ENCODE measurements at regions not wholly inside any gene's neighbourhood (a gene's known extent, or its start where the extent isn't known, plus 50 kb on each side); places are given as distances from the start of the nearest gene placed in this dataset.

DNA sequence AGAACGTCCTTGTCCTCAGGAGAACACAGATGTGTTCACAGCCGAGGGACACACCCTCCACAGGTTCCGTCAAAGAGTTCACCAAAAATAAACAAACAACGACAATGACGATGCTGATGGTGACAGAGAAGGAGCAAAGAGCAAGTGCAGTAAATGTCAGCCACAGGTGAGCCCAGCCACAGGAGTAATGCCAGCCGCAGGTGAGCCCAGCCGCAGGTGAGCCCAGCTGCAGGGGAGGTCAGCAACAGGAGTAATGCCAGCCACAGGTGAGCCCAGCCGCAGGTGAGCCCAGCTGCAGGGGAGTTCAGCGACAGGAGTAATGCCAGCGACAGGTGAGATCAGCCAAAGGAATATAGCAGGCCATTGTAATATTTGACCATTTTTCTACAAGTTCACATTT lies 315.2 kb downstream of the FOXL1 start:
- DNase-seq: no peak

DNA sequence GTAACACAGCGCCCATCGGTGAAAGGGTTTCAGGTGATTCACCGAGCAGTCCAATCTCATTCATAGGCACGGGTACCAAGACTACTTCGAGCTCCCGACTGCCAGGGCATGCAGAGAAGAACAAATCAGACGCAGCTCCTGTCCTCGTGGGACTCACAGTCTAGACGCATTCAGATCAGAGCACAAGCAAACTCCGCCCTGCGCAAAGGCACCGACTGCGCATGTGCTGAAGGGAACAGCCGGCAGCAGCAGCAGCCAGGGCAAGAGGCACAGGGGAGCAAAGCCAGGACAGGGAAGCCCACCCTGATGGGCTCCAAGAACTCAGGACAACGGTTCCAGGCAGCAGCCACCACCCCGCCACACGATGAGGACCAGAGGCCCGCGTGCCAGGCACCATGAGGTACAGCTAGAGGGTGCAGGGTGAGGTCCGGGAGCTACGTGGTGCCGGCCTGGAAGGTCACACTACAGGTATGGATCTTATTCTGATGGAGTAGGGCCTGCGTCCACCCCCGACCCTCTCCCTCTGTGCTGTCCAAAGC lies 315.7 kb downstream of the FOXL1 start:
- no peak for DNase-seq

DNA sequence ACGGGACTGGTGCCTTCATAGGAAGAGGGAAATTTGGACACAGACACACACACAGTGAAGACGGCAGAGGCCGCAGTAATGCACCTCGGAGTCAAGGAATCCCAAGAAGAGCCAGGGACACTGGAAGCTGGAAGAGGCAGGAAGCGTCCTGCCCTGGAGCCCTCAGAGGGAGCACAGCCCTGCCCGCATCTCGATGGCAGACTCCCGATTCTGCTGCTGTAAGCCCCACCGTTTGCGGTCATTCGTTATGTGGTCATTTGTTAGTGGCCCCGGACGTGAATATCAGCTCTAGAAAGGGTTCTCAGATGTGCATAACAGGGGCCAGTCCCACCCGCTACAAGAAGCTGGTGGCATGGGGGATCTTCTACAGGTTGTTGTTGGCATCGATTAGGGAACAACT lies 316.6 kb downstream of the FOXL1 start:
- DNase-seq: no peak

DNA sequence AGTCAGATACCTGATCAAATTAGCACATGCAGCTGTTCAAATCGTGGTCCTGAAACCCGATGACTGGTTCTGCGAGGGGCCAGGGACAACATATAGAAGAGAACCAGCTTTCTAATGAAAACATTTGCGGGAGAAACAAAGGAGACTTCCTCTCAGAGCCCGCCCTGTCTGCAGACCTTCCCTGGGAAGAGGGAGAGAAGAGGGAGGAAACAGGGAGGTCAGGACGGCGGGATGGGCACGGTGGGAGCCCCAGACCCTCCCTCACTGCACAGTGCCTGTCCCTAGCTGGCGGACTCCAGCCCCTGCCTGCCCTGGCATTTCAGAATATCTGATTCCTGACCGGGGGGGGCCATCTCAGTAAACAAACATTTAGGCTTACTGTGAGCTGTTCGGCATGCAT lies 317.3 kb downstream of the FOXL1 start:
- no peak for DNase-seq

DNA sequence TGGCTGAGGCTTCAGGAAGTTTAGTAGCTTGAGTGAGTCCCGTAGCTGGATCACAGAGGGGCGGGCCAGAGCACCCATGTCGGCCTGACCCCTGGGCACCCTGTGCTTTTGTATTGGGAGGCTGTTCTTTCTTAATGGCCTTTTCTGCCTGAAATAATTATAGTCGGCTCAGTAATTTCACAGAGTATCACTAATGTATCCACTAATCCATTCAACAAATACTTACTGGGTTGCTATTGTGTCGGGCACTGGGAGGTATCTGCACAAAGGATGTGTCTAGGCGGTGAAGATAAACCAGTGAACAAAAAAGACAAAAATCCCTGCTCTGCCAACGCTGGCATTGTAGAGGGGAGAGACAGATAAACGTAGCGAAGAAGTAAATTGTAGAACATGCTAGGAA lies 318.6 kb downstream of the FOXL1 start:
- DNase-seq: no peak

DNA sequence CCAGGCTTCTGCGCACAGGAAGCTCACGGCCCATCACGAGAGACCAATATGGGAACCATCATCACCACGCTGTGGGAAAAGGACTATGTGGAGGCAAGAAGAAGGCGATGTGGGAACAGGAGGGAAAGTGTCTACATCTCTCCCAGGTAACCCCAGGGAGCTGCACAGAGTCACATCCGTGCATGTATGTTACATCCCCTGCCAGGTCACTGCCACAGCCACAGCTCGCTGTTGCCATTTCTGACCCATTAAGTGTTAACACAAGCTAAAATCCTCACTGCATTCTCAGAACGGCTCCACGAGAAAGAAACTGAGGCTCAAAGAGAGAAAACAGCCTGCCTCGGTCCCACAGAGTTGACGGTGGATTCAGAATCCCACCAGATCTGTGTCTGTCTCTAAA lies 319.1 kb downstream of the FOXL1 start:
- DNase-seq: no peak

DNA sequence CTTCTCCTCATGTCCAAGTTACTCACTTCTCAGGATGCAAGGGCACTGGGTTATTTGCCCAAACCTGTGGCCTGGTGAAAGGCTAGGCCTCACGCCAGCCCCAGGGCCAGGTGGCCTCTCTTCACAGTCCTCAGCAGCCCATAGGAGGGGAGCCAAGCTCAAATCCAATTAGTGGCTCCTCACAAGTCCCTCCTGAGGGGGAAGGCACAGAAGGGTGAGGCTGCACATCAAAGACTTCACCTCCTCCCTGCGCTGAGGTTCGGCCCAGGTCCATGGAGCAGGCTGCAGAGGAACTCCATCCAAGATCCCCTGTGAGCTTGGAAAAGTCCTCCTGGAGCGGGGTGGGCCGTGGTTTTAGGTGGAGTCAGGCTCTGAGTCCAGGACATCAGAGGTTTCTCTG lies 320.0 kb downstream of the FOXL1 start:
- DNase-seq: no peak

DNA sequence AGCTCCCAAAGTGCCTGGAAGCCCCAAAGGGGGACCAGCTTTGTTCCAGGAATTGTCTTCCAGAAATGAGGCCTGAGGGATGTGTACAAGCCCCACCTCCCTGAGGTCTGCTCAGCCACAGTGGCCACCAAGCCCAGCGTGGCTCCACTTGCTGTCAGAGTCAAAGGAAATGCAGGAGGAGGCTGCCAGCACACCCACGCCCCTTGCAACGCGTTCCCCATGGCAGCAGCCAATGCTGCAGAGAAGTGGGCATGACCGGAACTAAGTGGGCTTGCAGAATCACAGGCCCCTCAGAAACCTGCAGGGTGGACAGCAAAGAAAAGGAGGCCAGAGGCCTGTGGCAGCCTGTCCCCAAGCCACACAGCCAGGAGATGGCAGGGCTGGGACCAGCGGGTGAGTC lies 320.8 kb downstream of the FOXL1 start:
- DNase-seq: no peak

DNA sequence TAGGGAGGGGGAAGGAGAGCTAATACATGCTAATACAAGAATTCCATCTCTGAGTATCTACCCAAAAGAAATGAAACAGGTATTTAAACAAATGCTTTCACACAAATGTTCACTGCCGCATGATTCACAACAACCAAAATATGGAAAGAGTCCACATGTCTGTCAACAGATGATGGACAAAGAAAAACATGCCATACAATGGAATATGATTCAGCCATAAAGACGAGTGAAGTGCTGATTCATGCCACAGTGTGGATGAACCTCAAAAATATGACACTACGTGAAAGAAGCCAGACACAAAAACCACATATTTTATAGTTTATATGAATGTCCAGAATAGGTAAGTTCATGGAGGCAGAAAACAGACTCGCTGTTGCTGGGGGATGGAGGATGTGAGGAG lies 321.4 kb downstream of the FOXL1 start:
- no peak for DNase-seq

DNA sequence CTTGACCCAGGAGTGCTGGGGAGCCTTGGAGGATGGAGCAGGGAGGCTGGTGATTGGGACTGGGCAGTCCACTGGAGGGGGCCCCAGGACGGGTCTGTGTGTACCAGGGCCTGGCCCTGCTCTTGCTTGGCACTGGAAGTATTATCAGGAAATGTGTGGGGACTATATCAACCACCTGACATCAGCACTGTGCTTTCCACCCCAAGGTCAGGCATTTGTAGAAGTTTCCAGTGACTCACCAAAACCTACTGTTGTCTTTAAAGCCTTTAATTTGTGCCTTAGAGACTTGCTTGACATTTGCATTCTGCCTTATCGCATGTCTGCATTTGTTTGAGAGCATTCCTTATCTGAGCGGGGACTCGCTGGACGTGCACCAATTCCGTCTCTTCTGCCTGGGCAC lies 323.1 kb downstream of the FOXL1 start:
- no peak for DNase-seq

DNA sequence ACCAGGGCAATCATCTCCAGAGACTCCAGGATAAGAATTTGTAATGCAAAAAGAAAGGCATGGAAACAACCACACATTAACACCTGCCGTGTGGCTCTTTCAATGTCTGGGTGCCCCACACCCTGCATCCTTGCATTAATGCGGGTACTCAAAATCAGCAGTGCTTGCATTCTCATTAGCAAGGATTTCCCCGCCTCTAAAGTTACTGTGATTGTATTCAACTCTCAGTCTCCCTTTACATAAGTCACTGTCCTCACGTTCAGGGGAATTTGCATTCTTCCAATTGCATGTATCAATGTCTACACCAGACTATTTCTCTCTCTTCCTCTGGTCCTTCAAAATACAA lies 324.3 kb downstream of the FOXL1 start:
- DNase-seq: no peak

DNA sequence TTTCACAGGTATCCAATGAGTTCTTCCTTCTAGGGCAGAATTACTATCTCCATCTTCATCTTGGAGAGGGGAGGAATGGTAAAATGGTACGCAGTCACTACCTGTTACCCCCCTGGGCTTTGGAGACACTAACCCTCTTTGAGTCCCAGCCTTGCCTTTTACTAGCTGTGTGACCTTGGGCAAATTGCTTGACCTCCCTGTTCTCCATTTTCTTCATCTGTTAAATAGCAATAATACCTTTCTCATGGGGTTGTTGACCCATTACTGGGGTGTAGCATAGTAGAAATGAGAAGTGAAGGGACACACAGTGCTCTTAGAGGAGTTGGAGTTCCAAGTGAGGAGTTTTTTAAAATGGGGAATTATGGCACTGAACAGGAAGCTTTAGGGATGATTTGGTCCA lies 324.7 kb downstream of the FOXL1 start:
- no peak for DNase-seq

DNA sequence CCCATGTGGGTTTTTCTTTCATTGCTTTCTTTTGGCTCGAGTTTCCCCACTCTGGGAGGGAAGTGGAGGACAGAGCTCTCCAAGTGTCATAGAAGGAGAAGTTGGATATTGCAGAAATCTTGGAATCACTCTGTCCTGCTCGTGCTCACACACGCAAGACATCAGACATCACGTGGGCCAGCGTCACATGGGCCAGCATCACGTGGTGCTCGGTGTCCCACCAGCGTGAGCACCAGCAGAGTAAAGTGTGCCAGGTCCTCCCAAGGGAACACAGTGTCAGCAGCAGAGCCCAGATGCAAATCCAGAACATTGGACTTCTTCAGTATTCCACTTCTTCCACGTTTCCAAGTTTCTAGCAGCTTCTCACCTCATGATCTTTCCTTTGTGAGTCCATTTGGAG lies 327.0 kb downstream of the FOXL1 start:
- no peak for DNase-seq

DNA sequence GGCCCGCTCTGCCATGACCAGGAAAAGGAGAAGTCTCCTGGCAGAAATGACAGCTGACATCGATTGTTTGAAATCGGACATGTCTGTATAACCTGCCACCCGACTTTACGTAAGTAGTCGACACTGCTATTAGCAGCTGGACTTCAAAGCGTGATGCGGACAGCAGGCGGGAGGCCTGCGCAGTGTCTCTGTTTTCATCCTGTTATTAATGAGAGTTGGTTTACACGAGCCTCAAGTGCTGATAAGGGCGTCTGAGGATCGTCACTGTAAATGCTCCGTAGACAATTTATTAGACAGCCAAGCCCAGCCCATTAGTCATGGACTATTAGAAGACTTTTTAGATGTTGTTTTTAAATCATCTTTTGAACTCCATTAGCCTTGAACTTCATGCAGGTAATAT lies 328.3 kb downstream of the FOXL1 start:
- DNase-seq: no peak

DNA sequence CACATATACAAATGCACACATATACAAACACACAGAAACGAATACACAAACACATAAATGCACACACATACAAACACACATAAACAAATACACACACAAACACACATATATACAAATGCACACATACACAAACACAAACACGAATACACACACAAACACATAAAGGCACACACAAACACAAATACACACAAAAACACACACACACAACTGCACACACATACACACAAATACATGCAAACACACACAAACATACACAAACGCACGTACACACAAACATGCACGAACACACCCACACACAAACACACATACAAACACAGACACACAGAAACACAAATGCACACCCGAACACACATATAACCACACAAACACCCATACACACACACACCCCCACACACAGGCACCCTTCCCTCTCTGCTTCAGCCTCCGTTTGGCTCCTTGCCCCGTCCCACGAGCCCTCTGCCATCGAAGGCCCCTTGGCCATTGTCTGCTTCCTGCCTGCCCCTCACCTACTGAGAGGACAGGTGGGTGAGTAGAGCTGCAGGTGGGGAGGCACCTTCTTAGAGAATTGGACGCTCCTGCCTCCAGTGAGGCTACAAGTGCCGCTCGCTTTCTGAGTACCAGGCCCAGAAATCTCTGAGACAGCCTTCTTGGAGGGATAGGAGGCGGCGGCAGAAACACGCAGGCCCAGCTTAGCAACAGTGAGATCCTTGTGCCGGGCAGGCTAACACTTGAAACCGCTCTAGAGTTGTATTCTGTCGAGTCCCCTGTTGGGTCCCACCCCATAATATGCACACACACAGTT lies 331.2 kb downstream of the FOXL1 start:
- DNase-seq: no peak

DNA sequence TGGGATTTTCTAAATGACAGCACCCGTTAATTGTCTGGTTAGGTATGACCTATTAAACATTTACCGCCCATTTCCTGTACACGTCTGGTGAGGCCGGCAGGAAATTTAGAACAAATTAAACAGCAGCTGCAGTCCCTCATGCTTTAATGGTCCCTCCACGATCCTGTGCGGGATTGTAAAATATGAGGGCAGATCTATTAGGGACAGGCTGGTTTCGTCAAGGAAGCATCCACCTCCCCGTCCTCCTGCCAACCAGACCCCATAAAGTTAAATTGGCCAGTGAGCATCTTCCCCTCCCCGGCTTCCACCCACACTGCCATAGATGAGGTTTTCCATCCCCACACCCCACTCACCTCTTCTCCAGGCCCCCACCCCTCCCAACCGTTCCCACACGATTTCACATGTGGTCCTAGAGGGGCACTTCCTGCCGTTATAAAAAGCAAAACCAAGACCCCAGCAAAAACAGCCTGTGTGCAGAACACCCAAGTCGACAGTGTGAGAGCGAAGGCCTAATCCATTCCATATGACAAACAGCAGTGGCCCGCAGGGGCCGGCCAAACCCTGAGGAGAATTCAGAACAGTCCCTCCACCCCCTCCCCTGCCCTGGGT lies 331.9 kb downstream of the FOXL1 start:
- no peak for DNase-seq

DNA sequence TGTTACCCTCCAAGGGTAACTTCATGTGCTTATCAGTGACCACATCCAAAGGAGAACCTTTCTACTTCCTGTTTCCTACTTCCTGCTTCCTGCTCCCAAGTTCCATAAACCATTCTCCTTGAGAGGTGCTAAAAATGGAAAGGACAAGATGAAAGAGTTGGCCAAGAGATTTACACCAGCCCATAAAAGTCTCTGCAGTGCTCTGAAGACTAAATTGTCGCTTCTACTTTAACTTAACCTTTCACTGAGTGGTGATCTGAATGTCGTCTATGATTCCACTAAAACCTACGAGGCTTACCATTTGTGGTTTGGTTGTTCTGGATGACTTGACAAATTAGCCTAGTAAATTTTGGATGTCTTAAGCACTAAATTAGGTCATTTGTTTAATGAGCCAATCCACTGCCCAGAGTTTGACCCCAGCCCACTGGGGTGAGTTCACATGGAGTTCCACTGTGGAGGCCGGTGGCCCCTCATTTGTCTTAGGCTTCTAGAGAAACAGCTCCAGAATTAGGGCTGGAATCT lies 333.1 kb downstream of the FOXL1 start:
- DNase-seq: no peak

DNA sequence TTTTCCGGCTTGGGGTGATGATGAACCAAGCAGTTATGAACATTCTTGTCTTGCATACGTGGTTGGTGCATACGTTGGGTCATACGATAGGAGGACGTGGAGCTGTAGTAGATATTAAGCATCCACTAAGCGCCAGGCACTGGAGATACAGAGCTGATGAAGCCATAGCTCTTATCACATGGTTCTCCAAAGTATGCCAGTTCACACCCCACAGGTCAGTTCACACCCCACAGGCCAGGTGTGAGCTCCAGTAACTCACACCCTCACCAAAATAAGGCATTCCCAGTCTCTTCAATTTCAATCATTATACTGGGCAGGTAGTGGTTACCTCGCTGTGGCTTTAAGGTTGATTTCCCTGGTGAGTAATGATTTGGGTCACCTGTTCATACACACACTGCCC lies 335.5 kb downstream of the FOXL1 start:
- DNase-seq: no peak

DNA sequence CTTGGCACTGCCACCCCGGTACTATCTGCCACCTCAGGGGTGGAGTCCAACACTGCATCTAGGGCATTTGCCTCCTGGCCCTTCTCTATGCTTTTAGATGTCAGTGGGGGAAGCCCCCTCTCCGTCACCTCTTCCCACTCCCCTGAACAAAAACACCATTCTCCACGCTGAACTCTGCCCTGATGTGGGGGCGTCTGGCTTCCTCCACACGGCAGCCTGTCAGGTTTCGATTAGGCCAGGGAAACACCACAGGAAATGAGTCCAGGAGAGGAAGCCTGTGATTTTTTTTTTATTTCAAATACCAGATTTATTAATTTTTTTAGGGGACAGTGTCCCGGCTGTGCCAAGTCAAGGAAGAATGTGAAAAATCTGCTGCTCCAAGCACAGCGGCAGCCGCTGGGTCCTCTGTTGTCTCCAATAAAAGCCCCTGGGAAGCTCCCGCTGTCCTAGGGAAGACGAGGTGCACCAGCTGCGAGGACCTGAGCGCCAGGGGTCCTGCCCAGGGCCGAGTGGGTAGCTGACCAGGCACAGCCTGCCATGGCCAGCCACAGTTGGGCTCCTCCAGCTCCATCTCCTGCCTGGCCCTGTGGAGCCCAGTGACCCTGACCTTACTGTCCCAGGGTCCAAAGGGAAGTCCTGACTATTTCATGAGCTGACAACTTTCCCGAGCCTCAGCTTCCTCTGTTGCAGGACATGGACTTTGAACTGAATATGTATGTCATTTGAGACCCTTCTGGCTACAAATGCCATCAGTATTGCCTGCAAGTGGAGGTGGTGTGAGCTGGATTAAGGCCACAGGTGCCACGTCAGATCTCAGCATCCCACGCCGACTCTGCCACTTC lies 336.7 kb downstream of the FOXL1 start:
- no peak for DNase-seq

DNA sequence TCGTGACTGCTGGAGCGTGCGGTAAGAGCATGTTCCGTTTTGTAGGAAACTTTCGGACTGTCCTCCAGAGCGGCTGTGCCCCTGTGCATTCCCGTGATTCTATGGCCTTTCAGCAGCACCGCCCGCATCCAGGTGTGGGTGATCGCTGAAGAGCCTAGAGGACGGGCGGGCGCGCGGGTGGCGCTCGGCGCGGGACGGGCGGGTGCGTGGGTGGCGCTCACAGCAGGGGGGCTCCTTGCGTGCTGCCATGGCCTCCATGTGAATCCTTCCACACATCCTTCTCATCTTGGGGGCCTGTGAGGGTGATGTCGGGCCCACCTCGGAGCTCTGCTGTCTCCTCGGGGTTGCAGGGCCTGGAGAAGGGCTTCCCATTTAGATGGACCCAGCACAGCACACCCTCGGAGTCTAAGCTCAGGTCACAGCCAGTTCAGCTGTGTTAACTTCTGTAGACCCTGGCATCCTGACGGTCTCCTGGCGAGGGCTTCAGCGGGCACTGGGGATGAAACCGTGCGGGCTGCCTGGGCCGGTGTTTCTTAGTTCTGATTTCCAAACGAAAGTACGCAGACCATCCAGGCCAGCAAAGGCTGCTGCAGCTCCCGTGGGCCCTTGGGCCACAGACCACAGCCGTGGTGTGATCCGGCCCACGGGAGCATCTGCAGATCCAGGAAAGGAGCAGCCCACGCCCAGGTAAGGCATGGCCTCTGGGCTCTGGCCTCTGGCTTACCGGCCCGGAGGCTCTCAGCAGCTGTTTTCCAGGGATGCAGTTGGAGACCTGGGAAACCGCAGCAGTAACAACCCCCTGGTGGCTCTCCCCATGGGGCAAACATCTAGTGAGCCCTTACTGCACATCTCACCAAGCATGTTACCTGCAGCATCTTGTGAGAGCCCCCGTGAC lies 339.4 kb downstream of the FOXL1 start:
- no peak for DNase-seq

DNA sequence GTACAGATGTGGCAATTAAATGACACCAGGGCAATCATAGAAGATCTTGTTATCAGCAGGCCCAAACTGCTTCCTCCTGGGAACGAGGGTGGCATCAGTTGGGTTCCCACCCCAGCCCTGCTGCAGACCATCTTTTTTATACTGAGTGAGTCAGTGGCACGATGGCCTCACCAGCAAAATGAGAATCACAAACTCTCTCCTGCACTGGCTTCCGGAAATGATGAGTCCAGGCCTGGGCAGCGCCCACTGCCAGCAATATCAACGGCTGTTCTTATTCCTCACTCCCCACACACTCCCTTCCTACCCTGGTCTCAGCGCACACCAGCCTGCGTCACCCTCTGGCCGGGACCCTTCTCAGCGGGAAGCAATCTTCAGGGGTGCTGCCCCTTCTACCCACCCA lies 340.3 kb downstream of the FOXL1 start:
- no peak for DNase-seq

DNA sequence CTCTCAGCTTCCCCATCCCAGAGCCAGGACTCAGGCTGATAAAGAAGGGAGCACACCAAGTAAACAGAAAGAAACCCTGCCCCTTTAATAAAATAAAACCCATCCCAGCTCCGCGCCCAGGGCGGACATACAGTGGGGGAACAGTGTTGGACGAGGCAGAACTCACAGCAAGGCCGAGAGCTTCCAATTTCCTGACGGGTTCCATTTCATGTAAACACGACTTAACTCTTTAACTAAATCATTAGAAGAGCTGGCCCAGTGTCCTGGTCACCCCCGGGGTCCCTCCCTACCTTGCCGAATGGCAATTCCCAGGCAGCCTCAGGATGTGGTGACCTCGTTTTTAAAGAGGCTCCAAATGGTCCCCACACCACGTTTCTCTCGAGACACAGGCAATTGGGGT lies 340.7 kb downstream of the FOXL1 start:
- DNase-seq: no peak
